Upper lobe of left lung (tissue), 6 donors: ENCODE measurements at regions not wholly inside any gene's neighbourhood (a gene's known extent, or its start where the extent isn't known, plus 50 kb on each side); places are given as distances from the start of the nearest gene placed in this dataset.

Experiments used
- ATAC-seq, 2 donors: fragments of 200-7000 bp; cut with Tn5 transposase; one replicate each; pipeline ENCODE4 v1.9.1; 2022; ENCODE audit warnings: mild to moderate bottlenecking in 2 of 2, moderate library complexity in 2 of 2; ENCODE audit not compliant: low FRiP score in 2 of 2
- DNase-seq, 2 donors: peaks; one replicate each; pipeline ENCODE4 v3.0.0-alpha.2; 2019 to 2020
- H3K27ac ChIP-seq, 4 donors: fragments of 200-600 bp; sonication (generic); one replicate each; pipeline ENCODE4 v1.5.1; 2016 to 2019
- H3K27me3 ChIP-seq, 4 donors: fragments of 200-600 bp; sonication (generic); one replicate each; pipeline ENCODE4 v1.5.1; 2017 to 2019
- H3K36me3 ChIP-seq, 4 donors: fragments of 200-600 bp; sonication (generic); one replicate each; pipeline ENCODE4 v1.5.1; 2016 to 2019
- H3K4me1 ChIP-seq, 4 donors: fragments of 200-600 bp; sonication (generic); one replicate each; pipeline ENCODE4 v1.5.1; 2018 to 2019
- H3K4me3 ChIP-seq, 4 donors: fragments of 200-600 bp; sonication (generic); one replicate each; pipeline ENCODE4 v1.5.1; 2017 to 2019; ENCODE audit warnings: mild to moderate bottlenecking in 2 of 4, moderate library complexity in 1 of 4
- H3K9me3 ChIP-seq, 4 donors: fragments of 200-600 bp; sonication (generic); one replicate each; pipeline ENCODE4 v1.5.1; 2018 to 2019
- CTCF ChIP-seq, 6 experiments: fragments of 450-650 bp in 4 of 6; fragments of 200-600 bp in 2 of 6; sonication (generic) in 2 of 6; IDR thresholded peaks; one replicate each; pipeline ENCODE4 v1.5.1; 2016 to 2019; ENCODE audit warnings: antibody characterized with exemption in 6 of 6
- EP300 ChIP-seq, 4 donors: sonication (generic); formaldehyde crosslinking; IDR thresholded peaks; one replicate each; pipeline ENCODE4 v1.5.1; 2017; ENCODE audit warnings: antibody characterized with exemption in 4 of 4, control low read depth in 2 of 4
- POLR2A ChIP-seq, 4 donors: fragments of 450-650 bp; IDR thresholded peaks; one replicate each; pipeline ENCODE4 v1.5.1; 2016 to 2017; ENCODE audit warnings: antibody characterized with exemption in 4 of 4, mild to moderate bottlenecking in 2 of 4
- POLR2AphosphoS5 ChIP-seq, 2 donors: sonication (generic); formaldehyde crosslinking; IDR thresholded peaks; one replicate each; pipeline ENCODE4 v1.5.1; 2017; ENCODE audit warnings: antibody characterized with exemption in 2 of 2
- WGBS, 2 donors: methylation state at CpG; one replicate each; pipeline ENCODE4 v1.1.5; 2017 to 2018; 5-methylcytosine and 5-hydroxymethylcytosine counted together
- donor health status: DM: no; HTN: no; CAD: no; lungs with moderate emphysema.
- donor health status: DM: no; HTN: yes; CAD: no; lungs with severe emphysema.

GRCh38 chr2:56502616-56503015 is 318.8 kb downstream of the CCDC85A start:
- Histone ChIP-seq H3K4me3 (no peak overlapping the region), H3K4me1 (no peaks in the 10 kb centered on the region), H3K27me3 (peaks cover 0 to 2% (median 0%) of the 10 kb centered on the region in 4 donors), H3K36me3 (no peaks in the 10 kb centered on the region), H3K9me3 (no peaks in the 10 kb centered on the region), H3K27ac (no peak overlapping the region)
- WGBS, 2 donors, result 93 to 94% methylated on average over 2 of the region's 2 CpGs
- ATAC-seq (no peak), DNase-seq (no peak)
- TF ChIP-seq POLR2AphosphoS5 (IDR thresholded peaks at IDR 0.05) (no peak), POLR2A (IDR thresholded peaks at IDR 0.05) (no peak), EP300 (IDR thresholded peaks at IDR 0.05) (no peak), CTCF (IDR thresholded peaks at IDR 0.05) (no peak)

DNA sequence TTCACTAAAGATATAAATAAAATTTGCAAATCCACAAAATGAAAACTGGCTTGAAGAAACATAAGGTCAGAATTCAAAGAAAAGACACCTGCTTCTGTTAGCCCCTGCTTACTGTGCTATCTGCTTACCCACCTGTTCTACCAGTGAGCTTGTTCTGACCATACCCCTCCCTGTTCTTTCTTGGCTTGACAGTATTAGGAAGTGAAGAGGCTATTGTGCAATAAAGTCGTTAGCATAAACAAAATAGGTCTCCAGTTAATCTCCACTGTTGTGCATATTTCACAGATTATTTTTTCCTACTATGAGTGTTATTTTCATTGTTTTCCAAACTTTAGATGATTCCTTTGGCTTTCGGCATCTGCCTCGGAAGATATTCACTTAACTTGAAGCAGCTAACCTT is 322.1 kb downstream of the CCDC85A start:
- peaks cover 0 to 2% (median 0%) of the 10 kb centered on the region in 4 donors for H3K27me3 ChIP-seq
- 59 to 63% methylated on average over 3 of the region's 3 CpGs for WGBS, 2 donors
- ATAC-seq (no peak), DNase-seq (no peak)
- no peaks in the 10 kb centered on the region for H3K9me3 ChIP-seq
- no peak overlapping the region for H3K4me3 ChIP-seq
- TF ChIP-seq EP300 (IDR thresholded peaks at IDR 0.05) (no peak), POLR2AphosphoS5 (IDR thresholded peaks at IDR 0.05) (no peak), POLR2A (IDR thresholded peaks at IDR 0.05) (no peak), CTCF (IDR thresholded peaks at IDR 0.05) (no peak)
- H3K4me1 ChIP-seq, result no peaks in the 10 kb centered on the region
- H3K36me3 ChIP-seq, result no peaks in the 10 kb centered on the region
- no peak overlapping the region for H3K27ac ChIP-seq

- H3K27me3 ChIP-seq, result no peaks in the 10 kb centered on the region
- WGBS, 2 donors, result 94 to 97% methylated on average over 2 of the region's 2 CpGs
- TF ChIP-seq CTCF (IDR thresholded peaks at IDR 0.05) (no peak), POLR2AphosphoS5 (IDR thresholded peaks at IDR 0.05) (no peak), POLR2A (IDR thresholded peaks at IDR 0.05) (no peak), EP300 (IDR thresholded peaks at IDR 0.05) (no peak)
- no peak overlapping the region for H3K4me3 ChIP-seq
- no peaks in the 10 kb centered on the region for H3K9me3 ChIP-seq
- H3K4me1 ChIP-seq, result no peaks in the 10 kb centered on the region
- H3K36me3 ChIP-seq, result no peaks in the 10 kb centered on the region
- DNase-seq (no peak), ATAC-seq (no peak)
- no peak overlapping the region for H3K27ac ChIP-seq
These were observed 324.9 kb downstream of the CCDC85A start for GRCh38 chr2:56508662-56509061.

GRCh38 chr2:56510610-56511009 is 326.8 kb downstream of the CCDC85A start:
- ATAC-seq, result no peak
- DNase-seq, result no peak
- Histone ChIP-seq H3K4me3 (no peak overlapping the region), H3K4me1 (no peaks in the 10 kb centered on the region), H3K36me3 (no peaks in the 10 kb centered on the region), H3K9me3 (no peaks in the 10 kb centered on the region), H3K27ac (no peak overlapping the region), H3K27me3 (no peaks in the 10 kb centered on the region)
- TF ChIP-seq CTCF (IDR thresholded peaks at IDR 0.05), result no peak
- no peak for TF ChIP-seq POLR2A (IDR thresholded peaks at IDR 0.05)
- TF ChIP-seq POLR2AphosphoS5 (IDR thresholded peaks at IDR 0.05), result no peak
- no peak for TF ChIP-seq EP300 (IDR thresholded peaks at IDR 0.05)
- WGBS, 2 donors, result 85 to 96% methylated on average over 2 of the region's 2 CpGs

GRCh38 chr2:56515399-56515798 is 331.6 kb downstream of the CCDC85A start:
- ATAC-seq (no peak), DNase-seq (no peak)
- Histone ChIP-seq H3K4me3 (no peak overlapping the region), H3K36me3 (no peaks in the 10 kb centered on the region), H3K9me3 (no peaks in the 10 kb centered on the region), H3K4me1 (no peaks in the 10 kb centered on the region), H3K27me3 (no peaks in the 10 kb centered on the region), H3K27ac (no peak overlapping the region)
- TF ChIP-seq EP300 (IDR thresholded peaks at IDR 0.05) (no peak), POLR2A (IDR thresholded peaks at IDR 0.05) (no peak), POLR2AphosphoS5 (IDR thresholded peaks at IDR 0.05) (no peak), CTCF (IDR thresholded peaks at IDR 0.05) (no peak)
